ENCODE measurements at regions not wholly inside any gene's neighbourhood (a gene's known extent, or its start where the extent isn't known, plus 50 kb on each side); places are given as distances from the start of the nearest gene placed in this dataset.

DNA sequence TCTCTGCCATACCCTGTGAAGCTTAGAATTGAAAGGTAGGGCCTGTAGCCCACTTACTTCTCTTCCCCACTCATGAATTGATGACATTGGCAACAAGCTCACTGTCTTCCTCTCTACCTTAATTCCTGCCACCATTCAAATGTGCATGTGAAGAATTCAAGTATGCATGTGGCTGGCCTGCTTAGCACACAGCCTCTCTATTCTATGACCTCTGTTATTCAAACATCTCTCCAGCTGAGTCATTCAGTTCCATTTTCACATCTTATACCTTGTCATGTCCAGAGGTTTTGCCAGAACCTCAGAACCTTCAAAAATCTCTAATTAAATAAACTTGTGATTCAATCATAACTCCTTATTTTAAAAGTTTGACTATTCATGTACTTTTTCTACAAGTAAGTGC is 114.7 kb upstream of the MAN2A1 start:
- Histone ChIP-seq H3K4me2 (no peak overlapping the region), H3K9ac (no peak overlapping the region), H3K4me3 (no peak overlapping the region), H3K27me3 (no peaks in the 10 kb centered on the region), H3F3A (ENCODE audit: low read depth) (no peaks in the 10 kb centered on the region), H2AFZ (replicated peaks) (no peak overlapping the region), H4K20me1 (ENCODE audit: low read depth) (no peaks in the 10 kb centered on the region), H3K79me2 (ENCODE audit: low read depth) (no peaks in the 10 kb centered on the region), H3K9me3 (ENCODE audit: low read depth) (no peaks in the 10 kb centered on the region), H3K4me1 (no peaks in the 10 kb centered on the region), H3K27ac (no peak overlapping the region), H3K36me3 (no peaks in the 10 kb centered on the region)
- Mint-ChIP-seq H3K36me3 (no peaks in the 10 kb centered on the region), H3K27me3 (ENCODE audit: insufficient read depth, low read depth) (no peaks in the 10 kb centered on the region), H3K27ac (no peak overlapping the region), H3K9me3 (peaks cover 3% of the 10 kb centered on the region), H3K4me3 (no peak overlapping the region), H3K4me1 (no peaks in the 10 kb centered on the region)
- TF ChIP-seq EZH2phosphoT487 (IDR thresholded peaks at IDR 0.05) (no peak), EZH2 (IDR thresholded peaks at IDR 0.05) (no peak)
- TF ChIP-seq, protein P1, sequence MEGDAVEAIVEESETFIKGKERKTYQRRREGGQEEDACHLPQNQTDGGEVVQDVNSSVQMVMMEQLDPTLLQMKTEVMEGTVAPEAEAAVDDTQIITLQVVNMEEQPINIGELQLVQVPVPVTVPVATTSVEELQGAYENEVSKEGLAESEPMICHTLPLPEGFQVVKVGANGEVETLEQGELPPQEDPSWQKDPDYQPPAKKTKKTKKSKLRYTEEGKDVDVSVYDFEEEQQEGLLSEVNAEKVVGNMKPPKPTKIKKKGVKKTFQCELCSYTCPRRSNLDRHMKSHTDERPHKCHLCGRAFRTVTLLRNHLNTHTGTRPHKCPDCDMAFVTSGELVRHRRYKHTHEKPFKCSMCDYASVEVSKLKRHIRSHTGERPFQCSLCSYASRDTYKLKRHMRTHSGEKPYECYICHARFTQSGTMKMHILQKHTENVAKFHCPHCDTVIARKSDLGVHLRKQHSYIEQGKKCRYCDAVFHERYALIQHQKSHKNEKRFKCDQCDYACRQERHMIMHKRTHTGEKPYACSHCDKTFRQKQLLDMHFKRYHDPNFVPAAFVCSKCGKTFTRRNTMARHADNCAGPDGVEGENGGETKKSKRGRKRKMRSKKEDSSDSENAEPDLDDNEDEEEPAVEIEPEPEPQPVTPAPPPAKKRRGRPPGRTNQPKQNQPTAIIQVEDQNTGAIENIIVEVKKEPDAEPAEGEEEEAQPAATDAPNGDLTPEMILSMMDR (IDR thresholded peaks at IDR 0.05), result no peak
- DNase-seq (ENCODE audit: low spot score), result no peak

DNA sequence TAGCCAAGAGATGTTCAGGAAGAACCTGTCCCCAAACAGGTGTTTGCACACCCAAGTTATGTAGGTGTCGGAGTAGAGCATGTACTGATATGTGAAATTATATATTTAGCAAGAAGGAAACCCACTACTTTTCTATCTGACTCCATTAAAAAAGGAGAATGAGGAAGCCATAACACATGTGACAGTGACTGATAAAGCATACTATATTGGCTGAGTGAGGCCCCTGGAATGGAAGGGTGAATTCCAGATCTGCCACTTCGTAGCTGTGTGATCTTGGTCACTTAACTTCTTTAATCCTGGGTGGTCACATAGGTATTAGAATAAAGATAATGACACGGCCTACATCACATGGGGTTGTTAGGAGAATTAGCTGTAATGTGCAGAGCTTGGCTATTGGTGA is 116.0 kb upstream of the MAN2A1 start:
- no peaks in the 10 kb centered on the region for H3K36me3 Mint-ChIP-seq

DNA sequence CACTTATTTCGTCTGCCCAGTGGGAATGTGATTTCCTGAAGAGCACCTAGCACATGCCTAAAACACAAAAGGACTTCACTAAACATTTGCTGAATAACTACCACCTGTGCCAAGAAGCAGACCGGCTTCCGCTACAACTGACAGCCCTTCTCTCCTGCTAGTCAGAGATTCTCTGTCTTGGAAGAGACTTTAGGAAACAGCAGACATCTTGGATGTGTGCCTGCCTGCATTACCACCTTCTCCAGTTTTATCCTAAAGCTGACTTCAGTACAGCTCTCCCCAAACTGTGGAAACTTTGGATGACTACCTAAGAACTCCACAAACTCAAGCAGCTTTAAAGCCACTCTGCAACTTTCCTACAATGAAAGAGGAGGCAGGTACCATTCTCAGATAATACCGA is 116.5 kb upstream of the MAN2A1 start:
- no peak for DNase-seq (ENCODE audit: low spot score)
- no peak overlapping the region for H3K27ac ChIP-seq
- no peak overlapping the region for H3K27ac Mint-ChIP-seq
- peak overlapping the region; percentile 57 for H2AFZ ChIP-seq (replicated peaks)
- H3K9me3 ChIP-seq (ENCODE audit: low read depth), result no peaks in the 10 kb centered on the region
- peaks cover 3% of the 10 kb centered on the region for H3K9me3 Mint-ChIP-seq
- no peaks in the 10 kb centered on the region for H3K27me3 ChIP-seq
- H3K4me2 ChIP-seq, result no peak overlapping the region
- no peaks in the 10 kb centered on the region for H3K4me1 Mint-ChIP-seq
- H3K4me3 ChIP-seq, result no peak overlapping the region
- H3K9ac ChIP-seq, result no peak overlapping the region
- no peaks in the 10 kb centered on the region for H3K36me3 Mint-ChIP-seq
- H3K4me3 Mint-ChIP-seq, result no peak overlapping the region
- no peaks in the 10 kb centered on the region for H3K4me1 ChIP-seq
- no peak for TF ChIP-seq EZH2phosphoT487 (IDR thresholded peaks at IDR 0.05)
- TF ChIP-seq EZH2 (IDR thresholded peaks at IDR 0.05), result no peak
- TF ChIP-seq, protein P1 (IDR thresholded peaks at IDR 0.05), result no peak
- H4K20me1 ChIP-seq (ENCODE audit: low read depth), result no peaks in the 10 kb centered on the region
- H3F3A ChIP-seq (ENCODE audit: low read depth), result no peaks in the 10 kb centered on the region
- no peaks in the 10 kb centered on the region for H3K79me2 ChIP-seq (ENCODE audit: low read depth)
- H3K36me3 ChIP-seq, result no peaks in the 10 kb centered on the region
- H3K27me3 Mint-ChIP-seq (ENCODE audit: insufficient read depth, low read depth), result no peaks in the 10 kb centered on the region

More for the DNA sequence above, 116.0 kb upstream of the MAN2A1 start:
- no peaks in the 10 kb centered on the region for H3K36me3 ChIP-seq
- no peak overlapping the region for H3K27ac ChIP-seq
- no peak for TF ChIP-seq EZH2 (IDR thresholded peaks at IDR 0.05)
- H3K9me3 ChIP-seq (ENCODE audit: low read depth), result no peaks in the 10 kb centered on the region
- Mint-ChIP-seq H3K27ac (no peak overlapping the region), H3K27me3 (ENCODE audit: insufficient read depth, low read depth) (no peaks in the 10 kb centered on the region), H3K9me3 (peaks cover 3% of the 10 kb centered on the region), H3K4me3 (no peak overlapping the region), H3K4me1 (no peaks in the 10 kb centered on the region)
- no peaks in the 10 kb centered on the region for H4K20me1 ChIP-seq (ENCODE audit: low read depth)
- no peak for DNase-seq (ENCODE audit: low spot score)
- no peaks in the 10 kb centered on the region for H3F3A ChIP-seq (ENCODE audit: low read depth)
- no peaks in the 10 kb centered on the region for H3K79me2 ChIP-seq (ENCODE audit: low read depth)
- no peaks in the 10 kb centered on the region for H3K27me3 ChIP-seq
- no peak overlapping the region for H3K4me2 ChIP-seq
- no peaks in the 10 kb centered on the region for H3K4me1 ChIP-seq
- no peak overlapping the region for H3K9ac ChIP-seq
- H2AFZ ChIP-seq (replicated peaks), result peak overlapping the region; percentile 57
- H3K4me3 ChIP-seq, result no peak overlapping the region

DNA sequence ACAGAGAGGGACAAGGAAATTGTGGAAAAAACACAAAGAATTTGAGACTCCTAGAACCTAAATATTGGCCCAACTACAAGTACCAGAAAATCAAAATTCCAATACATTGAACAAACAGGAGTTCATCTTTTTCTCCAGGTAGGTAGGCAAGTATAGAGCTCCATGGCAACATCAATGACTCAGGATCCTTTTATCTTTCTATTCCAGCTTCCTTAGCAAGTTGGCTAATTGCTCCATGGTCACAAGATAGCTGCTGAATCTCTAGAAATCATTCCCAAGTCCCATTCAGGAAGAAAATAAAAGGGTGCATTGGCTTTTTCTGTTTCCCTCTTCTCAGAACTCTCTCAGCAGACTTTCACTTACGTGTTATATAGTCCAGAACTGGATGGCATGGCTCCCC is 117.9 kb upstream of the MAN2A1 start:
- Histone ChIP-seq H3K9ac (no peak overlapping the region), H3K27ac (no peak overlapping the region), H3K36me3 (no peaks in the 10 kb centered on the region), H3K4me3 (no peak overlapping the region), H3K4me2 (no peak overlapping the region), H3F3A (ENCODE audit: low read depth) (no peaks in the 10 kb centered on the region), H3K79me2 (ENCODE audit: low read depth) (no peaks in the 10 kb centered on the region), H3K9me3 (ENCODE audit: low read depth) (no peaks in the 10 kb centered on the region), H4K20me1 (ENCODE audit: low read depth) (no peaks in the 10 kb centered on the region), H3K27me3 (no peaks in the 10 kb centered on the region), H2AFZ (replicated peaks) (no peak overlapping the region), H3K4me1 (no peaks in the 10 kb centered on the region)
- no peak for TF ChIP-seq EZH2phosphoT487 (IDR thresholded peaks at IDR 0.05)
- TF ChIP-seq, protein P1 (IDR thresholded peaks at IDR 0.05), result no peak
- TF ChIP-seq EZH2 (IDR thresholded peaks at IDR 0.05), result no peak
- no peaks in the 10 kb centered on the region for H3K27me3 Mint-ChIP-seq (ENCODE audit: insufficient read depth, low read depth)
- no peaks in the 10 kb centered on the region for H3K9me3 Mint-ChIP-seq
- no peak overlapping the region for H3K4me3 Mint-ChIP-seq
- no peak overlapping the region for H3K27ac Mint-ChIP-seq
- H3K36me3 Mint-ChIP-seq, result no peaks in the 10 kb centered on the region
- no peaks in the 10 kb centered on the region for H3K4me1 Mint-ChIP-seq
- DNase-seq (ENCODE audit: low spot score), result no peak
